HFF-Myc (cell line): ENCODE measurements at regions not wholly inside any gene's neighbourhood (a gene's known extent, or its start where the extent isn't known, plus 50 kb on each side); places are given as distances from the start of the nearest gene placed in this dataset.
A peak's percentile ranks its signal among the peaks of the same experiment; 100 is the strongest.

Experiments used
- DNase-seq: peaks from one replicate; pipeline ENCODE4 v3.0.0-alpha.2; 2011; ENCODE audit warnings: low read depth; ENCODE audit errors: extremely low read depth
- H3K4me3 ChIP-seq: replicated peaks from 2 replicates; pipeline ENCODE4 v1.5.1; 2011; ENCODE audit warnings: low read depth, mild to moderate bottlenecking, control low read depth, low read length
- TF ChIP-seq, protein P1 (sequence below): IDR thresholded peaks from 2 replicates; pipeline ENCODE4 v1.5.1; 2012; ENCODE audit warnings: mild to moderate bottlenecking, low read depth, low read length, control low read depth; ENCODE audit errors: missing control alignments

DNA sequence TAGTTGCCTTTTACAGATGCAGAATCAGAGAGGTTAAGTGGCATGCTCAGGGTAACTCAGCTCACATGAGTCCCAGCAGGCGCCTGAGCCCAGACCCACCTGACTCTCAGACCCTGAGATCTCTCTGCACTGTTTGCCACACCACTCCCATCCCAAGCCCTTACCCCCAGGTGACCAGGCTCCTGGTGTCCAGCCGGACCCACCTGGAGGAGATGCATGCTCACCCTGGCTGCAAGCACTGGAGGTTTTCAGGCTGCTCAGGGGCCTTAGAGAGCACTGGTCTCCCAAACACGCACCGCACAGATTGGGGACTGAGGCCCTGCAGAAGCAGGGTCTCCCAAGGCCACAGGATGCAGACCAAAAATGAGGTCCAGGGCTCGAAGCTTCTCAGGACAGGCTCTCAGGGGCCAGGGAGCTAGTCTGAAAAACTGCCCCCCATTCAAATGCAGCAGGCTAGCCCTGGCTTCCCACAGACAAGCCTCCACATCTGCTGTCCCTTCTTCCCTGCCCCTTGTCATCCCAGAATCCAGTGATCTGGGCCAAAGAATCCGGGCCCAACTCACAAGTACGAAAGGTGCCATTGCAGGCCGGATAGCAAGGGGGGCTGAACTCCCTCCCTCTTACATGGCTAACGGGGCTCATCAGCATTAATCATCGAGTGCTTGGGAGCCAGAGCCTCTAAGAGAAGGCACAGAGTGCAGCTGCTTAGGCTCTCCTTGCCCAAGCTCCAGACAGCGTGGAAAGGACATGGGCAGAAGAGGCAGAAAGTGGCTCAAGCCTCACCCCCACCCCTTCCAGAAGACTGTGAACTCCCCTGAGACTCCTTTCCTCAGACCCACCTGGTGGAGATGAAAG lies 90.2 kb upstream of the PRR20G start:
- no peak overlapping the region for H3K4me3 ChIP-seq
- no peak for DNase-seq
- TF ChIP-seq, protein P1, sequence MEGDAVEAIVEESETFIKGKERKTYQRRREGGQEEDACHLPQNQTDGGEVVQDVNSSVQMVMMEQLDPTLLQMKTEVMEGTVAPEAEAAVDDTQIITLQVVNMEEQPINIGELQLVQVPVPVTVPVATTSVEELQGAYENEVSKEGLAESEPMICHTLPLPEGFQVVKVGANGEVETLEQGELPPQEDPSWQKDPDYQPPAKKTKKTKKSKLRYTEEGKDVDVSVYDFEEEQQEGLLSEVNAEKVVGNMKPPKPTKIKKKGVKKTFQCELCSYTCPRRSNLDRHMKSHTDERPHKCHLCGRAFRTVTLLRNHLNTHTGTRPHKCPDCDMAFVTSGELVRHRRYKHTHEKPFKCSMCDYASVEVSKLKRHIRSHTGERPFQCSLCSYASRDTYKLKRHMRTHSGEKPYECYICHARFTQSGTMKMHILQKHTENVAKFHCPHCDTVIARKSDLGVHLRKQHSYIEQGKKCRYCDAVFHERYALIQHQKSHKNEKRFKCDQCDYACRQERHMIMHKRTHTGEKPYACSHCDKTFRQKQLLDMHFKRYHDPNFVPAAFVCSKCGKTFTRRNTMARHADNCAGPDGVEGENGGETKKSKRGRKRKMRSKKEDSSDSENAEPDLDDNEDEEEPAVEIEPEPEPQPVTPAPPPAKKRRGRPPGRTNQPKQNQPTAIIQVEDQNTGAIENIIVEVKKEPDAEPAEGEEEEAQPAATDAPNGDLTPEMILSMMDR = no peak

DNA sequence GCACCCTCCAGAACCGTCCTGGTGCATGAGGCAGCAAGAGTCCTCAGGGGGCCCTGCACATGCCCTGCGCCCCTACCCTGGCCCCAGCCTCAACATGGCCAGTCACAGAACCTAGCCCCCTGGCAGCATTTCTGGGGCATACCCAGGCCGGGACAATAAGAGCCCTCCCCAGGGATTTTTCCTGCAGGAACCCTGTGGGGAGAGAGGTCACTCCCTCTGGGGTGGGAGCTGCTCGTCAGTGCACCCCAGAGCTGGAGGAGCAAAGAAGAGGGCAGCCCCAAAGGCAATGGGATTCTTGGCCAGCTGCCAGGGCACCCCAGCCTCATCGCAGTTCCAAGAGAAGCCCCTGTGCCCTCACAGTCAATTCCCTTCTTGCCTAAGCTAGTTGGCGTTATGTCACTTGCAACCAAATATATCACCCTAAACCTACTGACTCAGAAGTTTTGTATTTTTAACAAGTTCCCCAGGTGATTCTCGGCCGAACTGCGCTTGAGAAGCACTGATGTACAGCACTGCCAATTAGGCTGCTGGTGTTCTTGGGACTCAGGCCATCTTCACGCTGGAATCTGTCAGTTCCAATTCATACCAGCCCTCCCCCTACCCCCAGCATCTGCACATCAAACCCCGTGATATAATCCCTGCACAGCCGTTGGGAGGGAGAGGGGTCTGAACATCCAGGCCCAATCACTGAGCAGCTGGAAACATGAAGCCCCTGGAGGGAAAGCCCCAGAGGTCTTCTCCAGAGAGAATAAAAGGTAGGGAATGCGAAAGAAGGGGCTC lies 87.5 kb upstream of the PRR20G start:
- TF ChIP-seq, protein P1 = no peak
- no peak overlapping the region for H3K4me3 ChIP-seq
- DNase-seq = no peak

DNA sequence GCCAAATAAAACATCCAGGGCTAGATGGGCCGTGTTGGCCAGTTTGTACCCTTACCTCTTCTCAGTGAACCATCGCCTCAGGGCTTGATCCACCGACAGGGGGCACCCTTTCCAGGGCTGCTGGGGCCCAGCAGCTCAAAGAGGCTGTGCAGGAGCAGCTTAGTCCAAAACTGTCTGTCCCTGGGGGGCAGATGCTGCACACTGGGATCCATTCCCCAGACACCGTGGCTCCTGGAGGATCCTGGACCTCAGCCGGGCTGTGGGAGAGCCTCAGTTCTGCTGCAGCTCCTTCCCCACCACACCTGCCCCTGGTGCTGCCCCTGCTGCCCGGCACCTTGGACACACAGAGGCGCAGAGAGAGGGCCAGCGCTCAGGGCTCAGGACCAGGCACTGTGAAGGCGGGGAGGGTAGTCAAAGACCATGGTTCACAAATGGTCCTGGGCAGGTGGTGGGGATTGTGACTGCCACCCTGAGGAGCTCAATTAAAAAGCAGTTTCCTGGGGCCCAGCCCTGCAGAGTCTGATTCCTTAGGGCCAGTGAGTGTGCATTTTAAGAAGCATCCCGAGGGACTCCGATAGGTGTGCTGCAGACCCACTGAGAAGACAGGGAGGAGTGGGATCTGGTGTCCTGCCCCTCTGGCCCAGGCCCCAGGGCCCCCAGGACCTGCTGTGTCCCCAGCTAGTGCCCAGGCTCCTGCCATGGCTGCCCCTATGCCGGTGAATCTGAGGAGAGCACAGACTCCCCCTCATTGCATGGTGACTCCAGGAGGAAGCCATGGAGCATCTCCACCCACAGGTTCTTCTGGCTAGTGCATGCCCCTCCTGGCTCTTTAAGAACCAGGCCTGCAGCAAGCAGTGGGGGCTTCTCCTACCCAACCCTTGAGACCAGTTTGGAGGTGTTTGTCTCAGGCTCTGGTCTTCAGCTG lies 86.5 kb upstream of the PRR20G start:
- DNase-seq = no peak
- H3K4me3 ChIP-seq = no peak overlapping the region
- TF ChIP-seq, protein P1 = peak; percentile 63

DNA sequence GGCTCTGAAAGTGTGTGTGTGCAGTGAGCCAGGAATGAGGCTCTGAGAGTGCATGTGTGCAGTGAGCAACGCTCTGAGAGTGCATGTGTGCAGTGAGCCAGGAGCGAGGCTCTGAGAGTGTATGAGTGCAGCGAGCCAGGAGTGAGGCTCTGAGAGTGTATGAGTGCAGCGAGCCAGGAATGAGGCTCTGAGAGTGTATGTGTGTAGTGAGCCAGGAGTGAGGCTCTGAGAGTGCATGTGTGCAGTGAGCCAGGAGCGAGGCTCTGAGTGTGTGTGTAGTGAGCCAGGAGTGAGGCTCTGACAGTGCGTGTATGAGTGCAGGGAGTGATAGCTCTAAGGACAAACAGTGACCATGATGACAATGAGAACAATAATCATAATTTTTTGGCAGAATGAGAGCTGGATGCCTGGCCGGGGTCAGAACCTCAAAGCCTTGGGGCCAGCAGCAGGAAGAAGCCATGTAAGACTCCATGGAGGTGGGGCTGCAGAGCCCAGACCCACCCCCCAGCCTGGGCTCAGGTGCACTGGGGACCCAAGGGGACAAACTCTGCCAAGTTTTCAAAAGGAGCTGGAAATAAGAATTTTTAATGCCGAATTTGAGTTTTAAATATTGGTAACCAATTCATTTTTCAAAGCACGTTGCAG lies 85.7 kb upstream of the PRR20G start:
- TF ChIP-seq, protein P1 = no peak
- no peak overlapping the region for H3K4me3 ChIP-seq
- no peak for DNase-seq

DNA sequence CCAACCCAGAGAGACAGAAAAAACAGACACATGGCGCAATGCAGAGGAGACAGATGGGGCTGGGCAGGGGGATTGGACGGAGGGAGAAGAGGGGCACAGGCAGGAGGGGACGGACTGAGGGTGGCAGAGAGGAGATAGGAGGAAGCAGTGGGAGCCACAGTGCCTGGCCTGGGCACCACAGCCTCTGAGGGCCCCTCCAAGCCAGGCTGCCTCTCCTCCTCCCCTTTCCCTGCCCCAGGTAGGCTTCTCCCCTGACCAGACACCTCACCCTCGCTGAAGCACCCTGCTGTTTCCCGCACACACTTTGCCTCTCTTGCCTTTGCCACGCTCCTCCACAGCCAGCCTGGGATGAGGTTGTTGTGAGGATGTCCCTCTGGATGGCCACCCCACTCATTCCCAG lies 84.0 kb upstream of the PRR20G start:
- TF ChIP-seq, protein P1 = no peak
- no peak overlapping the region for H3K4me3 ChIP-seq
- DNase-seq = no peak

DNA sequence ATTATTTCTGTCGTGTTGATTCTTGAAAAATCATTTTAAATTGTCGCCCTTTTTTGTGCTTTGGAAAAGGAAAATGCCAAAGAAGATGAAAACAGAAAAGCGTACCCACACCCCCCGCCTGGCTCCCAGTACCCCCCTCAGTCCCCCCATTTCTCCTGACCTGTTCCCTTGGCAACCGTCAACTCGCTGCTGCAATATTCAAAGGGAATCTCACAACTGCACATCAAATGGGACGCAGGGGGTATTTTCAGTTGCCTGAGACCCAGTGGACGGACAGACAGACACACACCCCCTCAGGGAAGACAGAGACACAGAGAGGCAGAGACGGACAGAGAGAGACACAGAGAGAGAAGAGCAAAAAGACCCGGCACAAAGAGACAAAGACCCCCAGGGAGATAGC lies 83.5 kb upstream of the PRR20G start:
- TF ChIP-seq, protein P1 = no peak
- H3K4me3 ChIP-seq = no peak overlapping the region
- DNase-seq = no peak
